Tibial nerve (tissue), 4 donors: ENCODE measurements at regions not wholly inside any gene's neighbourhood (a gene's known extent, or its start where the extent isn't known, plus 50 kb on each side); places are given as distances from the start of the nearest gene placed in this dataset.

Source experiments
- DNase-seq, 2 donors: peaks; one replicate each; pipeline ENCODE4 v3.0.0-alpha.2; 2019; ENCODE audit warnings: low spot score in 2 of 2
- H3K27ac ChIP-seq, 4 donors: fragments of 200-600 bp; sonication (generic) in 3 of 4; one replicate each; pipeline ENCODE4 v1.5.1; 2017 to 2019; ENCODE audit warnings: mild to moderate bottlenecking in 1 of 4
- H3K27me3 ChIP-seq, 2 donors: fragments of 200-600 bp; sonication (generic) in 1 of 2; one replicate each; pipeline versions ENCODE4 v1.5.1 to v1.6.0; 2017 to 2019
- H3K36me3 ChIP-seq, 3 donors: fragments of 200-600 bp; sonication (generic); one replicate each; pipeline ENCODE4 v1.5.1; 2018 to 2019
- H3K4me1 ChIP-seq, 4 donors: fragments of 200-600 bp; sonication (generic) in 3 of 4; one replicate each; pipeline ENCODE4 v1.5.1; 2017 to 2019
- H3K4me3 ChIP-seq, 4 donors: fragments of 200-600 bp; sonication (generic) in 3 of 4; one replicate each; pipeline ENCODE4 v1.5.1; 2017 to 2019; ENCODE audit warnings: mild to moderate bottlenecking in 1 of 4, moderate library complexity in 1 of 4
- H3K9me3 ChIP-seq, 4 donors: fragments of 200-600 bp; sonication (generic) in 3 of 4; one replicate each; pipeline ENCODE4 v1.5.1; 2017 to 2019
- EP300 ChIP-seq, 2 donors: sonication (generic); formaldehyde crosslinking; IDR thresholded peaks; one replicate each; pipeline ENCODE4 v1.6.1; 2017; ENCODE audit warnings: antibody characterized with exemption in 2 of 2, mild to moderate bottlenecking in 1 of 2
- POLR2A ChIP-seq, 2 donors: fragments of 450-650 bp; IDR thresholded peaks; one replicate each; pipeline ENCODE4 v1.6.1; 2017; ENCODE audit warnings: antibody characterized with exemption in 2 of 2, mild to moderate bottlenecking in 2 of 2, moderate library complexity in 2 of 2
- WGBS, 2 donors: methylation state at CpG; one replicate each; pipeline ENCODE4 v1.1.5; 2018; 5-methylcytosine and 5-hydroxymethylcytosine counted together
- TF ChIP-seq, protein P1 (sequence below), 5 experiments: fragments of 200-600 bp in 3 of 5; fragments of 450-650 bp in 2 of 5; sonication (generic) in 3 of 5; IDR thresholded peaks; one replicate each; pipeline ENCODE4 v1.5.1; 2016 to 2019; ENCODE audit warnings: antibody characterized with exemption in 5 of 5, mild to moderate bottlenecking in 3 of 5, moderate library complexity in 2 of 5

DNA sequence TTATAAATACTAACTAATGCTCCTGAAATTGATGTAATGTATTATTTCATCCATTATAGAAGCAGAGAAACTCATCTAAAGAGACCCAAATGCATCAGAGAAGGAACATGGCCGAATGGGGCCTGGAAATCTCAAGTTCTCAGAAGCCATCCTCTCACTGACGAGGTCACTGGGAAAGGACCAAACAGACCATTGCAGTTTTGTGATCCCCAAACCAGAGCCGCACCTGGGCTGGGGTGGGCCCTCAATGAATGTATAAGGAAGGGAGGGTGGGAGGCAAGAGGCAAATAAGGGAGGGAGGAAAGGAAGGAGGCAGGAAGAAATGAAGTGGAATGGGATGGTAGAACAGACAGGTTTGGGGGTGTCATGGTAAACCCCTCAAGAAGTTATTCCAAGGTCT, 245.3 kb upstream of the ID2 start:
- 93 to 94% methylated on average over 3 of the region's 3 CpGs for WGBS, 2 donors
- Histone ChIP-seq H3K36me3 (no peaks in the 10 kb centered on the region), H3K9me3 (no peaks in the 10 kb centered on the region), H3K27me3 (no peaks in the 10 kb centered on the region), H3K4me1 (no peaks in the 10 kb centered on the region), H3K4me3 (no peak overlapping the region), H3K27ac (no peak overlapping the region)
- no peak for DNase-seq
- TF ChIP-seq EP300 (IDR thresholded peaks at IDR 0.05) (no peak), POLR2A (IDR thresholded peaks at IDR 0.05) (no peak)
- TF ChIP-seq, protein P1, sequence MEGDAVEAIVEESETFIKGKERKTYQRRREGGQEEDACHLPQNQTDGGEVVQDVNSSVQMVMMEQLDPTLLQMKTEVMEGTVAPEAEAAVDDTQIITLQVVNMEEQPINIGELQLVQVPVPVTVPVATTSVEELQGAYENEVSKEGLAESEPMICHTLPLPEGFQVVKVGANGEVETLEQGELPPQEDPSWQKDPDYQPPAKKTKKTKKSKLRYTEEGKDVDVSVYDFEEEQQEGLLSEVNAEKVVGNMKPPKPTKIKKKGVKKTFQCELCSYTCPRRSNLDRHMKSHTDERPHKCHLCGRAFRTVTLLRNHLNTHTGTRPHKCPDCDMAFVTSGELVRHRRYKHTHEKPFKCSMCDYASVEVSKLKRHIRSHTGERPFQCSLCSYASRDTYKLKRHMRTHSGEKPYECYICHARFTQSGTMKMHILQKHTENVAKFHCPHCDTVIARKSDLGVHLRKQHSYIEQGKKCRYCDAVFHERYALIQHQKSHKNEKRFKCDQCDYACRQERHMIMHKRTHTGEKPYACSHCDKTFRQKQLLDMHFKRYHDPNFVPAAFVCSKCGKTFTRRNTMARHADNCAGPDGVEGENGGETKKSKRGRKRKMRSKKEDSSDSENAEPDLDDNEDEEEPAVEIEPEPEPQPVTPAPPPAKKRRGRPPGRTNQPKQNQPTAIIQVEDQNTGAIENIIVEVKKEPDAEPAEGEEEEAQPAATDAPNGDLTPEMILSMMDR (IDR thresholded peaks at IDR 0.05), result no peak

DNA sequence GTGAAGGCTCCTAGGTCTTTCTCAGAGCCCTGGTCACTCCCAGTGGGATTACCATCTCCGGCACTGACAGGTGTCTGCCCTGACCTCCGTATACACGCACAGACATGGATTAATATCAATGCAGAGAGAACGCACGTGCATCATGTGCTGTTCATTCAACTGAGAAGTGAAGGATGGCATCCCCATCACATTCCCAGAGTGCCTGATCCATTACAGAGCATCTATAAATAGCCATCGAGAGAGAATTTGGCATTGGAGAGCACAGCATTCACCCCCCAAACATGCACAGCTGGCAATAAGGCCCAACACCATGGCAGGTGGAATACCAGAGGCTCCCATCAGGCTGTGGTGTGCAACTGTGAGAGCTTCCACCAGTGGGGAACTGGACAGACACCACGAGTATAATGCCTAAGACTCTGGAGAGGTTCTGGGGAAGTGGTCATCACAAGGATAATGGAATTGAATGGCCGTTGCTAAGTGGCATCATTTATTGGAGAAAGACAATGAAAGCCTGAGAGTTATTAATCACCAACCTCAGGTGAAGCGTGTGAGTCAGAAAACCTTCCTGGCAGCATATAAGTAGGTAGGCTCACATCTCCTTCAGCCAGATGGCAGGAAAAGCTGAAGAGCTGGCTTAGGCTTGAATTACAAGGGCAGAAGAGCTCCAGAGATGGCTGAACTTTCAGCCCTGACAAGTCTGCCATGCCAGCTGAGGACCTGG, 244.5 kb upstream of the ID2 start:
- Histone ChIP-seq H3K27ac (no peak overlapping the region), H3K9me3 (no peaks in the 10 kb centered on the region), H3K4me3 (no peak overlapping the region), H3K36me3 (no peaks in the 10 kb centered on the region), H3K27me3 (no peaks in the 10 kb centered on the region), H3K4me1 (no peaks in the 10 kb centered on the region)
- WGBS, 2 donors, result 63 to 87% methylated on average over 9 of the region's 9 CpGs
- TF ChIP-seq POLR2A (IDR thresholded peaks at IDR 0.05) (no peak), EP300 (IDR thresholded peaks at IDR 0.05) (no peak)
- TF ChIP-seq, protein P1 (IDR thresholded peaks at IDR 0.05), result no peak
- no peak for DNase-seq

DNA sequence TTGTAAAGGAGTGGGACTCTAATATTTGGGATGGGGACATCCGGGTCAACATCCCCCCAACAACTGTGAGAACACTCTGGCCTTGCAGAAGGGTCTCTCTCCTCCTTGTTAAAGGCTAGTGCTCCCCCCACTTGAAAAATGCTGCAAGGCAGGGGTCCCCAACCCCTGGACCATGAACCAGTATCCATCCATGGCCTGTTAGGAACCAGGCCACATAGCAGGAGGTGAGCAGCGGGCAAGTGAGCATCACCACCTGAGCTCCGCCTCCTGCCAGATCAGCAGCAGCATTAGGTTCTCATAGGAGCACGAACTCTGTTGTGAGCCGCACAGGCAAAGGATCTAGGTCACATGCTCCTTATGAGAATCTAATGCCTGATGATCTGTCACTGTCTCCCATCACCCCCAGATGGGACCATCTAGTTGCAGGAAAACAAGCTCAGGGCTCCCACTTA, 243.9 kb upstream of the ID2 start:
- WGBS, 2 donors, result 84 to 98% methylated on average over 5 of the region's 5 CpGs
- DNase-seq, result no peak
- H3K27me3 ChIP-seq, result no peaks in the 10 kb centered on the region
- no peak overlapping the region for H3K27ac ChIP-seq
- no peak for TF ChIP-seq EP300 (IDR thresholded peaks at IDR 0.05)
- TF ChIP-seq, protein P1 (IDR thresholded peaks at IDR 0.05), result no peak
- no peak for TF ChIP-seq POLR2A (IDR thresholded peaks at IDR 0.05)
- no peak overlapping the region for H3K4me3 ChIP-seq
- H3K36me3 ChIP-seq, result no peaks in the 10 kb centered on the region
- no peaks in the 10 kb centered on the region for H3K4me1 ChIP-seq
- H3K9me3 ChIP-seq, result no peaks in the 10 kb centered on the region

DNA sequence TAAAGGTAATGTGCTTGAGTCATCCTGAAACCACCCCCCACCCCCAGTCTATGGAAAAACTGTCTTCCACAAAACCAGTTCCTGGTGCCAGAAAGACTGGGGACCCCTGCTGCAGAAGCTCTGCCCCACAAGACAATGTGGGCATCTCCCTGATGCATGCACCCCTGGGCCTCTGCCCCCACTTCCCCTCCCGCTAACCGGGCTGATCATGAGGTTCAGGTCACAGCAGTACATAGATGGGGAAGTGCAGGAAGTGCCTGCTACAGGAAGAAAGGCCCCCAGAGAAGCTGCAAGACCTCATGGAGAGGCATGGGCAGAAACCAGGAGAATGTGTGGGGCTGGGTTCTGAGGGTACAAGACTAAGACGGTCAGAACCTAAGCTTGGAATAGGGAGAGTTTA, 243.4 kb upstream of the ID2 start:
- WGBS, 2 donors, result 87 to 90% methylated on average over 3 of the region's 3 CpGs
- no peaks in the 10 kb centered on the region for H3K9me3 ChIP-seq
- no peak overlapping the region for H3K27ac ChIP-seq
- no peak for TF ChIP-seq EP300 (IDR thresholded peaks at IDR 0.05)
- TF ChIP-seq, protein P1 (IDR thresholded peaks at IDR 0.05), result no peak
- TF ChIP-seq POLR2A (IDR thresholded peaks at IDR 0.05), result no peak
- DNase-seq, result no peak
- no peaks in the 10 kb centered on the region for H3K36me3 ChIP-seq
- no peak overlapping the region for H3K4me3 ChIP-seq
- H3K4me1 ChIP-seq, result no peaks in the 10 kb centered on the region
- no peaks in the 10 kb centered on the region for H3K27me3 ChIP-seq

DNA sequence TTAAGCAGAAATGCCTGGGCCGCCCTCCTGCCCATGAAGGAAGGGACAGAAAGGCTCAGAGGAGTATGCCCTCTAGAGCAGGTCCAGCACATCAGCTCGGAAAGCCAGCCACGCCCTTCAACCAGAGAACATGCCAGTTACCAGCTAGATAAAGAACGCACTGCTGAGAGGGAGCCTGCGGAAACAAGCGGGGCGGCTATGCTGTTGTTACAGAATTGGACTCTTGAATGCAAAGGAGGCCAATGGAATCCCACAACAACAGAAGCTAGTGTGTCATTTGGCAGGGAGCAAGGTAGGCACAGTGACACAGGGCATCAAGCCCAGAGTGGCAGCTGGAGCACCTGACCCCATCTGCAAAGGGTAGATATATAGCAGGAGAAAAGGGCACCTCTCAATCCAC, 242.9 kb upstream of the ID2 start:
- H3K4me3 ChIP-seq, result no peak overlapping the region
- H3K4me1 ChIP-seq, result no peaks in the 10 kb centered on the region
- H3K27me3 ChIP-seq, result no peaks in the 10 kb centered on the region
- no peak for TF ChIP-seq POLR2A (IDR thresholded peaks at IDR 0.05)
- TF ChIP-seq EP300 (IDR thresholded peaks at IDR 0.05), result no peak
- TF ChIP-seq, protein P1 (IDR thresholded peaks at IDR 0.05), result no peak
- H3K9me3 ChIP-seq, result no peaks in the 10 kb centered on the region
- no peak overlapping the region for H3K27ac ChIP-seq
- no peaks in the 10 kb centered on the region for H3K36me3 ChIP-seq
- 85 to 94% methylated on average over 7 of the region's 7 CpGs for WGBS, 2 donors
- no peak for DNase-seq
